Activated naive CD4-positive, alpha-beta T cell treated with anti-CD3 and anti-CD28 coated beads, Interleukin-2, amount 10 ng/mL, durations not matched to agents 7 days and 5 days (primary cell): ENCODE measurements at regions not wholly inside any gene's neighbourhood (a gene's known extent, or its start where the extent isn't known, plus 50 kb on each side); places are given as distances from the start of the nearest gene placed in this dataset.
"Not testable (repeated sequence)": the region's sequence is repeated elsewhere in the genome, so short reads cannot be mapped to it uniquely, and the experiment has no call there.

Experiments used
- CTCF ChIA-PET: fragments of 350-600 bp; sonication (Branson Sonifier 250); formaldehyde crosslinking; loops from one replicate; lab custom pipeline; 2021; ENCODE audit warnings: antibody characterized with exemption; lab: Charles Lee
- DNase-seq: peaks from one replicate; pipeline ENCODE4 v3.0.0-alpha.2; 2020
- H3K27ac Mint-ChIP-seq: one replicate; pipeline ENCODE4 v1.8.0; 2021; ENCODE audit warnings: mild to moderate bottlenecking, moderate library complexity, mixed read lengths
- H3K27me3 Mint-ChIP-seq: one replicate; pipeline ENCODE4 v1.8.0; 2021; ENCODE audit warnings: mild to moderate bottlenecking, mixed read lengths
- H3K36me3 Mint-ChIP-seq: one replicate; pipeline ENCODE4 v1.8.0; 2021; ENCODE audit warnings: mixed read lengths
- H3K4me1 Mint-ChIP-seq: one replicate; pipeline ENCODE4 v1.8.0; 2021; ENCODE audit warnings: mixed read lengths
- H3K4me3 Mint-ChIP-seq: one replicate; pipeline ENCODE4 v1.8.0; 2021; ENCODE audit warnings: mild to moderate bottlenecking, moderate library complexity, mixed read lengths
- H3K9me3 Mint-ChIP-seq: one replicate; pipeline ENCODE4 v1.8.0; 2021; ENCODE audit warnings: mixed read lengths

DNA sequence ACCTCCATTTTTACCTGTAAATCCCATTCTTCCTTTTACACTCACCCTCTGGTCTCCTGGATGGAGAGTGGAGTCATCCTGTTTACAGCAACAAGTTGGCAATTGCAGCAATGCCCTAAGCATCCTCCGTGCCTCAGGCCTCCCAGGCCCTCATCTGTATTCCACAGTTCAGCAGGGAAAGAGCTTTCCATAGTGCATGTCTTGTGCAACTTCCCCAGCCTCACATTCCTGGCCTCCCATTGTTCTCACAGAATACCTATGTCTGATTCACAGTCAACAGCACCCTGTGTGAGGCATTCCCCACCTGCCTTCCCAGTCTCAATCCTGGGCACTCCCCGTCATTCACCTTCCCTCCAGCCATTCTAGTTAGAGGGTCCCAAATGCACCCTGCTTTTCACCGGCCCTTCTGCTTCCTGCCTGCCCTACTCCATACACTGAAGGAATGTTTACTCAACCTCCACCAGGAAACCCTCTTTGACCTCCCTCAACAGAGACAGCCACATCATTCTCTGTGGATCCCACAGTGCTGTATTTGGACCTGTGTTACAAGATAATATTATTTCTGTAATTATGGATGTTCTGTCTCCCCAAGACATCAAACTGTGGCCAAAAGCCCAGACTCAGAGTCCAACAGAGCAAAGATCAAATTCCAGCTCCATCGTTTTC is 405.7 kb downstream of the BUD13 start:
- Mint-ChIP-seq H3K36me3 (no peaks in the 10 kb centered on the region), H3K9me3 (no peaks in the 10 kb centered on the region), H3K27me3 (no peaks in the 10 kb centered on the region), H3K4me1 (no peaks in the 10 kb centered on the region), H3K27ac (no peak overlapping the region), H3K4me3 (no peak overlapping the region)
- DNase-seq = no peak
- CTCF ChIA-PET = no interaction called here

- CTCF ChIA-PET = no interaction called here
- Mint-ChIP-seq H3K36me3 (no peaks in the 10 kb centered on the region), H3K4me3 (no peak overlapping the region), H3K27me3 (no peaks in the 10 kb centered on the region), H3K4me1 (no peaks in the 10 kb centered on the region), H3K9me3 (no peaks in the 10 kb centered on the region), H3K27ac (no peak overlapping the region)
- no peak for DNase-seq
These were observed 406.3 kb downstream of the BUD13 start for GRCh38 chr11:116366451-116366850.

DNA sequence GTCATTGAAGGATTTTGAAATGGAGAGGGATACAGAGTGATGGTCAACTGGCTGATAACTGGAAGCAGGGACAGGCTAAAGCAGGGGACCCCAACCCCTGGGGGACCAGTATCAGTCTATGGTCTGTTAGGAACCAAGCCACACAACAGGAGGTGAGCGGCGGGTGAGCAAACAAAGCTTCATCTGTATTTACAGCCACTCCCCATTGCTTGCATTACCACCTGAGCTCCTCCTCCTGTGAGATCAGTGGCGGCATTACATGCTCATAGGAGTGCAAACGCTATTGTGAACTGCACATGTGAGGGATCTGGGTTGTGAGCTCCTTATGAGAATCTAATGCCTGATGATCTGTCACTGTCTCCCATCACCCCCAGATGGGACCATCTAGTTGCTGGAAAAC is 407.9 kb downstream of the BUD13 start:
- CTCF ChIA-PET, H3K4me1 Mint-ChIP-seq, H3K36me3 Mint-ChIP-seq, H3K4me3 Mint-ChIP-seq, H3K27ac Mint-ChIP-seq, H3K27me3 Mint-ChIP-seq, H3K9me3 Mint-ChIP-seq, DNase-seq: not testable (repeated sequence)

GRCh38 chr11:116364348-116364747 is 408.4 kb downstream of the BUD13 start:
- H3K36me3 Mint-ChIP-seq = no peaks in the 10 kb centered on the region
- no peak for DNase-seq
- no peaks in the 10 kb centered on the region for H3K9me3 Mint-ChIP-seq
- H3K27me3 Mint-ChIP-seq = no peaks in the 10 kb centered on the region
- CTCF ChIA-PET = no interaction called here
- no peaks in the 10 kb centered on the region for H3K4me1 Mint-ChIP-seq
- H3K27ac Mint-ChIP-seq = no peak overlapping the region
- H3K4me3 Mint-ChIP-seq = no peak overlapping the region

DNA sequence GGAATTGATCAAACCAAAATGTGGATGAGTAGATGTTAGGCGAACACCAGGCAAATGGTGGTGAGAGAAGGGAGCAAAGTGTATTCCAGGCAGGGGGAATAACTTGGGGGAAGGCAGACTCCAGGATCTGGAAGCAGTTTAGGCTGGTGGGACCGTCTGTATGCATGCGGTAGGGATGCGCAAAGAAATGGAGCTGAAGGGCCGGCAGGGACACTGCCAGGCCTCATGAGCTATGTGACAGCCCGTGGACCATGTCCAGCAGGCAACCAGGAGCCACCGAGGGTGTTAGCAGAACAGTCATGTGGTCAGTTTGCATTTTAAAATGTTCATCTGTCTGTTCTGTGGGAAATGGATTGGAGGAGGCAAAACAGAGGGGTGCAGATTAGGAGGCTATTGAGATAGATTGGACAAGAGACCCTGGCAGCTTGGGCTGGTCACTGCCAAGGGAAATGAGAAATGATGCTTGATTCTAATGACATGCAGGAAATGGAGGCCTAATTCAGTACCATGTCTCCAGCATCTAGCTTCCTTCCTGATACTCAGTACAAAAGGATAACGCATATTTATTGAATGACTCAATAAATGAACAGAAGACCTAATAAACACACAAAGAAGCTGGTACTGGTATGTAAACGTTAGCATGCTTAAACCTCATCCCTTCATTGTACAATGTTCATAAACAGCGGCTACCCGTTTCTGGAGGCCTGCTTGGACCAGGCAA is 412.4 kb downstream of the BUD13 start:
- no peaks in the 10 kb centered on the region for H3K4me1 Mint-ChIP-seq
- no peaks in the 10 kb centered on the region for H3K36me3 Mint-ChIP-seq
- no peak overlapping the region for H3K27ac Mint-ChIP-seq
- H3K9me3 Mint-ChIP-seq = no peaks in the 10 kb centered on the region
- H3K4me3 Mint-ChIP-seq = no peak overlapping the region
- CTCF ChIA-PET = no interaction called here
- H3K27me3 Mint-ChIP-seq = no peaks in the 10 kb centered on the region
- DNase-seq = no peak

- H3K4me3 Mint-ChIP-seq = no peak overlapping the region
- H3K27ac Mint-ChIP-seq = no peak overlapping the region
- H3K27me3 Mint-ChIP-seq = no peaks in the 10 kb centered on the region
- H3K4me1 Mint-ChIP-seq = no peaks in the 10 kb centered on the region
- H3K9me3 Mint-ChIP-seq = no peaks in the 10 kb centered on the region
- DNase-seq = no peak
- H3K36me3 Mint-ChIP-seq = no peaks in the 10 kb centered on the region
- CTCF ChIA-PET = no interaction called here
These were observed 414.8 kb downstream of the BUD13 start for GRCh38 chr11:116357784-116358544.

GRCh38 chr11:116356451-116356850 is 416.3 kb downstream of the BUD13 start:
- H3K27me3 Mint-ChIP-seq = no peaks in the 10 kb centered on the region
- H3K27ac Mint-ChIP-seq = no peak overlapping the region
- H3K4me3 Mint-ChIP-seq = no peak overlapping the region

GRCh38 chr11:116355104-116355503 is 417.7 kb downstream of the BUD13 start:
- H3K36me3 Mint-ChIP-seq = no peaks in the 10 kb centered on the region
- H3K9me3 Mint-ChIP-seq = no peaks in the 10 kb centered on the region
- DNase-seq = no peak
- CTCF ChIA-PET = no interaction called here
- H3K27me3 Mint-ChIP-seq = no peaks in the 10 kb centered on the region
- no peak overlapping the region for H3K27ac Mint-ChIP-seq
- no peaks in the 10 kb centered on the region for H3K4me1 Mint-ChIP-seq
- H3K4me3 Mint-ChIP-seq = no peak overlapping the region

More at GRCh38 chr11:116356451-116356850, 416.3 kb downstream of the BUD13 start:
- Mint-ChIP-seq H3K36me3 (no peaks in the 10 kb centered on the region), H3K4me1 (no peaks in the 10 kb centered on the region), H3K9me3 (no peaks in the 10 kb centered on the region)
- CTCF ChIA-PET = no interaction called here
- no peak for DNase-seq

DNA sequence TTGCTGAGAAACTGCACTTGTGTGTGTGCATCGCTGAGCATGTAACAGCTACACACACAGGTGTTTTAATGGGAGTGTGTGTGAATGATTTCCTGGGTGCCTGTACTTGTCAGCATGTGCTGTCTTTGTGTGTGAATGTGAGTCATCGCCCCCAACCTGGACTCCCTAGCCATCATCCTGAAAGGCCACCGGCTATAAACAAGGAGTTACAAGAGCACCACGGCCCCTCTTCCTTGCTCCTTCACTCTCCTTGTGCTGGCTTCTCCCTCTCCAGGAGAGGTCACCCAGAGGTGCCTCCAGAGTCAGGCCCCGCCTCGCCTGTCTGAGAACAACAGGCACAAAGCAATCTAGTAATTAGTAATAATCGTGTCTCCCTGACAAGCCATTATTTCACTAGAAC is 419.2 kb downstream of the BUD13 start:
- no peak overlapping the region for H3K27ac Mint-ChIP-seq

GRCh38 chr11:116352881-116353280 is 419.9 kb downstream of the BUD13 start:
- CTCF ChIA-PET = no interaction called here
- DNase-seq = no peak

More for the DNA sequence above, 419.2 kb downstream of the BUD13 start:
- CTCF ChIA-PET = no interaction called here
- H3K4me3 Mint-ChIP-seq = no peak overlapping the region
- H3K27me3 Mint-ChIP-seq = no peaks in the 10 kb centered on the region
- DNase-seq = no peak
- no peaks in the 10 kb centered on the region for H3K9me3 Mint-ChIP-seq
- no peaks in the 10 kb centered on the region for H3K4me1 Mint-ChIP-seq
- H3K36me3 Mint-ChIP-seq = no peaks in the 10 kb centered on the region

GRCh38 chr11:116348226-116348625 is 424.6 kb downstream of the BUD13 start:
- H3K9me3 Mint-ChIP-seq = peaks cover 11% of the 10 kb centered on the region
- H3K27ac Mint-ChIP-seq = no peak overlapping the region
- CTCF ChIA-PET = no interaction called here
- DNase-seq = no peak
- no peaks in the 10 kb centered on the region for H3K36me3 Mint-ChIP-seq
- no peaks in the 10 kb centered on the region for H3K27me3 Mint-ChIP-seq
- no peaks in the 10 kb centered on the region for H3K4me1 Mint-ChIP-seq
- H3K4me3 Mint-ChIP-seq = no peak overlapping the region

More at GRCh38 chr11:116352881-116353280, 419.9 kb downstream of the BUD13 start:
- H3K9me3 Mint-ChIP-seq = peaks cover 3% of the 10 kb centered on the region
- no peaks in the 10 kb centered on the region for H3K36me3 Mint-ChIP-seq
- H3K27me3 Mint-ChIP-seq = no peaks in the 10 kb centered on the region
- no peaks in the 10 kb centered on the region for H3K4me1 Mint-ChIP-seq
- no peak overlapping the region for H3K27ac Mint-ChIP-seq
- H3K4me3 Mint-ChIP-seq = no peak overlapping the region

GRCh38 chr11:116345575-116345974 is 427.2 kb downstream of the BUD13 start:
- no peak for DNase-seq
- Mint-ChIP-seq H3K9me3 (peaks cover 11% of the 10 kb centered on the region), H3K27ac (no peak overlapping the region), H3K36me3 (no peaks in the 10 kb centered on the region), H3K27me3 (no peaks in the 10 kb centered on the region), H3K4me1 (no peaks in the 10 kb centered on the region), H3K4me3 (no peak overlapping the region)
- CTCF ChIA-PET = no interaction called here

GRCh38 chr11:116344601-116345000 is 428.2 kb downstream of the BUD13 start:
- no peak overlapping the region for H3K4me3 Mint-ChIP-seq
- peaks cover 11% of the 10 kb centered on the region for H3K9me3 Mint-ChIP-seq
- H3K36me3 Mint-ChIP-seq = no peaks in the 10 kb centered on the region
- no peak for DNase-seq
- CTCF ChIA-PET = no interaction called here
- no peak overlapping the region for H3K27ac Mint-ChIP-seq
- H3K27me3 Mint-ChIP-seq = no peaks in the 10 kb centered on the region
- no peaks in the 10 kb centered on the region for H3K4me1 Mint-ChIP-seq

- H3K27me3 Mint-ChIP-seq = no peaks in the 10 kb centered on the region
- CTCF ChIA-PET = no interaction called here
- DNase-seq = no peak
- H3K4me3 Mint-ChIP-seq = no peak overlapping the region
- H3K4me1 Mint-ChIP-seq = no peaks in the 10 kb centered on the region
- H3K36me3 Mint-ChIP-seq = no peaks in the 10 kb centered on the region
- H3K27ac Mint-ChIP-seq = no peak overlapping the region
- H3K9me3 Mint-ChIP-seq = peaks cover 9% of the 10 kb centered on the region
These were observed 429.5 kb downstream of the BUD13 start for GRCh38 chr11:116343270-116343669.

GRCh38 chr11:116342148-116342547 is 430.6 kb downstream of the BUD13 start:
- no peaks in the 10 kb centered on the region for H3K4me1 Mint-ChIP-seq
- H3K27ac Mint-ChIP-seq = no peak overlapping the region
- peaks cover 9% of the 10 kb centered on the region for H3K9me3 Mint-ChIP-seq
- CTCF ChIA-PET = no interaction called here
- DNase-seq = no peak
- no peaks in the 10 kb centered on the region for H3K27me3 Mint-ChIP-seq
- H3K4me3 Mint-ChIP-seq = no peak overlapping the region
- H3K36me3 Mint-ChIP-seq = no peaks in the 10 kb centered on the region
